Body of pancreas (tissue), 4 donors: ENCODE measurements at regions not wholly inside any gene's neighbourhood (a gene's known extent, or its start where the extent isn't known, plus 50 kb on each side); places are given as distances from the start of the nearest gene placed in this dataset.

Experiments used
- CTCF ChIP-seq, 7 experiments: fragments of 450-650 bp in 4 of 7; fragments of 200-600 bp in 3 of 7; sonication (generic) in 3 of 7; IDR thresholded peaks; one replicate each; pipeline ENCODE4 v1.5.1; 2016 to 2019; ENCODE audit warnings: antibody characterized with exemption in 7 of 7
- POLR2A ChIP-seq, 3 donors: fragments of 450-650 bp; IDR thresholded peaks; one replicate each; pipeline ENCODE4 v1.6.1; 2016; ENCODE audit warnings: antibody characterized with exemption in 3 of 3, mild to moderate bottlenecking in 2 of 3

GRCh38 chr3:30069056-30069455 is 537.3 kb upstream of the TGFBR2 start:
- TF ChIP-seq CTCF (IDR thresholded peaks at IDR 0.05) (no peak), POLR2A (IDR thresholded peaks at IDR 0.05) (no peak)
